Sigmoid colon (tissue), 3 donors: ENCODE measurements at regions not wholly inside any gene's neighbourhood (a gene's known extent, or its start where the extent isn't known, plus 50 kb on each side); places are given as distances from the start of the nearest gene placed in this dataset.

Experiments used
- POLR2A ChIP-seq, 2 donors: fragments of 450-650 bp; IDR thresholded peaks; one replicate each; pipeline ENCODE4 v1.6.1; 2016; ENCODE audit warnings: antibody characterized with exemption in 2 of 2, mild to moderate bottlenecking in 2 of 2, moderate library complexity in 2 of 2
- TF ChIP-seq, protein P1 (sequence below), 4 experiments: fragments of 450-650 bp in 3 of 4; fragments of 200-600 bp in 1 of 4; IDR thresholded peaks; one replicate each; pipeline ENCODE4 v1.5.1; 2016 to 2019; ENCODE audit warnings: antibody characterized with exemption in 4 of 4, mild to moderate bottlenecking in 3 of 4, moderate library complexity in 2 of 4

DNA sequence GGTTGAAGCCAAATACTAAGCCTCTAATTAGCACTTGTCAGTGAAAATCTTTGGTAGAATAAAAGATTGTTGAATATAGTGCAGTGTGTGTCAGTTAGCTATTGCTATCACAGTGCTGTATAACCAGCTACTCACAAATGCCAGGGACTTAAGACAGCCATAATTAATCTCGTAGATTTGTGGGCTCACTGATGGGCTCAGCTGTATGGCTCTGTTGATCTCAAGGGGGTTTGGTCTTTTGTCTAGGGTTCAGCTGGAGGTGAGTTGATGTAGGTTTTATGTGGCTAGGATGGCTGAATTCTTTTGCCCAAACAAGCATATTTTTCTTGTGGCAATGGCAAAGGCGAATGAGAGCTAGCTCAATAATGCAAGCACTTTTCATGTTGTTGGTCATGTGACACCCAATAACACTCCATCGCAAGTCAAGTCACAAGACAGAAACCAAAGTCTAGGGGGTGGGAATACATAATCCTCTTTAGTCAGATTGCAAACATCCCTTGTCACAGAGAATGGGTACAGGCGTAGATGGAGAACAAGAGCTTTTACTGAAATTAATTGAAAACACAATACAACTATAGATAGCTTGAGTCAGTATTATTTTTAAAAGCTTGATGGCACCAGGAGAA, 121.7 kb upstream of the EDNRB start:
- TF ChIP-seq, protein P1, sequence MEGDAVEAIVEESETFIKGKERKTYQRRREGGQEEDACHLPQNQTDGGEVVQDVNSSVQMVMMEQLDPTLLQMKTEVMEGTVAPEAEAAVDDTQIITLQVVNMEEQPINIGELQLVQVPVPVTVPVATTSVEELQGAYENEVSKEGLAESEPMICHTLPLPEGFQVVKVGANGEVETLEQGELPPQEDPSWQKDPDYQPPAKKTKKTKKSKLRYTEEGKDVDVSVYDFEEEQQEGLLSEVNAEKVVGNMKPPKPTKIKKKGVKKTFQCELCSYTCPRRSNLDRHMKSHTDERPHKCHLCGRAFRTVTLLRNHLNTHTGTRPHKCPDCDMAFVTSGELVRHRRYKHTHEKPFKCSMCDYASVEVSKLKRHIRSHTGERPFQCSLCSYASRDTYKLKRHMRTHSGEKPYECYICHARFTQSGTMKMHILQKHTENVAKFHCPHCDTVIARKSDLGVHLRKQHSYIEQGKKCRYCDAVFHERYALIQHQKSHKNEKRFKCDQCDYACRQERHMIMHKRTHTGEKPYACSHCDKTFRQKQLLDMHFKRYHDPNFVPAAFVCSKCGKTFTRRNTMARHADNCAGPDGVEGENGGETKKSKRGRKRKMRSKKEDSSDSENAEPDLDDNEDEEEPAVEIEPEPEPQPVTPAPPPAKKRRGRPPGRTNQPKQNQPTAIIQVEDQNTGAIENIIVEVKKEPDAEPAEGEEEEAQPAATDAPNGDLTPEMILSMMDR (IDR thresholded peaks at IDR 0.05), result no peak
- no peak for TF ChIP-seq POLR2A (IDR thresholded peaks at IDR 0.05)
